ENCODE measurements at regions not wholly inside any gene's neighbourhood (a gene's known extent, or its start where the extent isn't known, plus 50 kb on each side); places are given as distances from the start of the nearest gene placed in this dataset.

DNA sequence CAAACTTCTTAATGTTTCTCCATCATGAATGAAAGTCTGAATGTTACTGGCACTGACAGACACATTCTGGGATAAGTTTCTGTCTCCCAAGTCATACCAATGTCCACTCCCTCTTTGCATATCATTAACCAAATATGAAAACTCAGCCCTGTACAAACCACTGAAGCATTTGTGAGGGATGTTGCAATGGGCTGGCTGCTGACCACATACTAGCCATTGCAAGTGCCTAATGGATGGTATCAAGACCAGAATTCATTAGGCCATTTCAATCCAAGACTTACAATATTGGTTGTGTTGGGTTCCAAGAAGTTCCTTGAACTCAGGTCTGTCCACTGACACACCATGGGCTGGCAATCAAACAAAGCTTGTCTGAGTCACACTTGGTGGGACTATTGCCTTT, 73.8 kb downstream of the CBLN2 start:
- in situ Hi-C loops (cut with MboI; ENCODE audit: low sequenced_read_pairs): no loop called here
- no peak overlapping the region for H3K4me3 ChIP-seq
- H3K36me3 ChIP-seq (replicated peaks): no peaks in the 10 kb centered on the region
- H3K27me3 ChIP-seq (ENCODE audit: low read depth): no peaks in the 10 kb centered on the region
- H3K4me1 ChIP-seq: no peaks in the 10 kb centered on the region
- no peaks in the 10 kb centered on the region for H3K9me3 ChIP-seq
- no peak for DNase-seq (ENCODE audit: low spot score in 2 of 2)

DNA sequence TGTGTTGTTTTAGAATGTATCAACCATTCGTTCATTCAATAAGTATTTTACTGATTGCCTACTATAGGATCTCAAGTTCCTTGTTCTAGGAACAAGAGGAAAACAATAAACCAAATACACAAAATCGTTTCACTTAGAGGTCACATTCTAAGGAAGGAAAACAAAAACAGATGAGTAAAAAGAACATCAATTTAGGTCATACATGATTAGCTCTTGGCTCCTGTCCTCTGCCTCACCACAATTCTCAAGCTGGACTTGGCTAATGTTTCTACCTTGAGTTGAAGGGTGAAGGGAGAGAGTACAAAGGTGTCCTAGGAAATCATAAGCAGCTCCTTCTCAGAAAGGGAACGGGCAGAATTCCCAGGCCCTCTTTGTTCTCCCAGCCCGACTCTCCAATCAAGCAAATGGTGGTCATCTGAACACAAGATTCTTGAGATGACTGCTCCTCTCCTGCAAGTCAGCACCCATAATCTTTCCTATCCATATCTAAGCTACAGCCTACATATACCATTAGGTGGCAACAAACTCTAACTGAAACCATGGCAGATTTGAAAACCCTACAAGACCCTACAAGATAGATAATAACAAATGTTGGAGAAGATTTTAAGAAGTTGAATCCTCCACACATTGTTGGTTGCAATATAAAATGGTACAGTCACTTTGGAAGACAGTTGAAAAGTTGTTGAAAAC, 76.0 kb downstream of the CBLN2 start:
- Histone ChIP-seq H3K9me3 (no peaks in the 10 kb centered on the region), H3K36me3 (replicated peaks) (no peaks in the 10 kb centered on the region), H3K4me1 (no peaks in the 10 kb centered on the region), H3K4me3 (no peak overlapping the region), H3K27me3 (ENCODE audit: low read depth) (no peaks in the 10 kb centered on the region)
- in situ Hi-C loops (cut with MboI; ENCODE audit: low sequenced_read_pairs): no loop called here
- DNase-seq (ENCODE audit: low spot score in 2 of 2): no peak

DNA sequence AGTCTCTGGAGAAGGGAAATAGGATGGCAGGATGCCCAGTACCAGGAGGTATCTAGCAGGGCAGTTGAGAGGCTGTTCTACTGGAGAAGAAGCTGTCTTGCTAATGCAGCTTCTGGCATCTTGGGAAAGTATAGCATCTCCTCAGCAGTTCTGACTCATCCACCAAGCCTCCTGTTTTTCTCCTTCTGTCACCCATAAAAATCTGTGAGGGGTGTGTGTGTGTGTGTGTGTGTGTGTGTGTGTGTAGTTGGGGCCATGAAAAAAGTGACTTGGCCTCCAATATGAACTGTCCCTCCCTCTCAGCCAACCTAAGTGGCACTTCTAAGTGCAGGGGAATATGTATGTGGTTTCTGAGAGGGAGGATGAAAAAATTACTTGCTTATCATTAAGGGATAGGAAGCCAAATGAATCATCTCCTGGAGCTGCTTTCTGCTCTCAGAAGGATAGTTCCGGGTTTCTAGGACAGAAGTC, 83.9 kb downstream of the CBLN2 start:
- no peak for DNase-seq (ENCODE audit: low spot score in 2 of 2)
- no peak overlapping the region for H3K4me3 ChIP-seq
- H3K4me1 ChIP-seq: no peaks in the 10 kb centered on the region
- in situ Hi-C loops (cut with MboI; ENCODE audit: low sequenced_read_pairs): no loop called here
- H3K36me3 ChIP-seq (replicated peaks): no peaks in the 10 kb centered on the region
- H3K27me3 ChIP-seq (ENCODE audit: low read depth): no peaks in the 10 kb centered on the region
- H3K9me3 ChIP-seq: no peaks in the 10 kb centered on the region

DNA sequence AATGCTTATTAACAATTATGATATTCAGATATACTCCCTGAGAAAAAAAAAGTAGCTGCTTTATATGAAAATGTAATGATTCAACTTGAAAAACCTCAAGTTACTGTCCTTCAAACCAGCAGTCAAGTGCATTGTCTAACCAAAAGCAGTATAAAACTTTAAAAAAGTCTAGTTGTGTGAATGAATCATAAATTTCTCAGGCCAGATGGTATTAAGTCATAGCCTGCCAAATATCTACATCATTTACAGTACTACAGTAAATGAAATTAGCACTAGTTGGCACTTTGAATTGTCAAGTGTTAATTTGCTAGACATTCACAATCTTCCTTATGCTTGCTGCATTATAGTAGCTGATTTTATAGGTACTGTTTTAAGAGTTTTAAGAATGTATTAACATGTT, 85.9 kb downstream of the CBLN2 start:
- no peak overlapping the region for H3K4me3 ChIP-seq
- H3K9me3 ChIP-seq: 0 out of 2 replicates have a peak, but pooled peaks cover 2% of the 10 kb centered on the region
- no peaks in the 10 kb centered on the region for H3K4me1 ChIP-seq
- no peaks in the 10 kb centered on the region for H3K27me3 ChIP-seq (ENCODE audit: low read depth)
- no peaks in the 10 kb centered on the region for H3K36me3 ChIP-seq (replicated peaks)
- in situ Hi-C loops (cut with MboI; ENCODE audit: low sequenced_read_pairs): no loop called here
- DNase-seq (ENCODE audit: low spot score in 2 of 2): no peak

DNA sequence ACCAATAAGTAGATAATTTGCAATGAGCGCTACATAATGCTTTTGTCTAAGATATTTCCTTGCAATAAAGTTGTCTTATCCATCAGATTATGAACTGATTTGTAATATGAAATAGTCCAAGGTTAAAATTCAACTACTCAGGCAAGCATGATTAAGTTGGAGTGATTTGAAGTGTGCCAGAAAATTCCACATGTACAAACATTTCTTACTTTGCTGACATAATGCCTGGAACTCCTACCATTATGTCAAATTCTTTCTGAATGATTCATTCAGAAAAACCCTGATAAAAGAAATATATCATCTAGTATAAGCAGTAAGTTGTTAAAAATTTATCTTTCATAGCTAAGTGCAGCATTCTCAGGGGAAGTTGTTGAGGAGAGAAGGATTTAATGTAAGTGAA, 87.3 kb downstream of the CBLN2 start:
- Histone ChIP-seq H3K27me3 (ENCODE audit: low read depth) (no peaks in the 10 kb centered on the region), H3K9me3 (0 out of 2 replicates have a peak, but pooled peaks cover 2% of the 10 kb centered on the region), H3K4me1 (no peaks in the 10 kb centered on the region), H3K4me3 (no peak overlapping the region), H3K36me3 (replicated peaks) (no peaks in the 10 kb centered on the region)
- in situ Hi-C loops (cut with MboI; ENCODE audit: low sequenced_read_pairs): no loop called here
- DNase-seq (ENCODE audit: low spot score in 2 of 2): no peak

DNA sequence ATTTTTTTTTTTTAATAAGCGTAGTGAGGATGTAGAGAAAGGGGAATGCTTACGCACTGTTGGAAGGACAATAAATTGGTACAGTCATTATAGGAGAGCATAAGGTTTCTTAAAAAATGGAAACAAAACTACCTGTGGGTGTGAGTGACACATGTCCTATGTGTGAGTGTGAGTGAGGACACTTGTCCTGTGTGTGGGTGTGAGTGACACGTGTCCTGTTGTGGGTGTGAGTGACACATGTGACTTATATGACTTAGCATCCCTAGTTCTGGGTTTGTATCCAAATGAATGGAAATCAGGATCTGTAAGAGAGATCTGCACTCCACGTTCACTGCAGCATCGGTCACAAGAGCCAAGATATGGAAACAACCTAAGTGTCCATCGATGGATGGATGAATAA, 91.8 kb downstream of the CBLN2 start:
- in situ Hi-C loops (cut with MboI; ENCODE audit: low sequenced_read_pairs): no loop called here
- DNase-seq (ENCODE audit: low spot score in 2 of 2): no peak
- Histone ChIP-seq H3K4me1 (no peaks in the 10 kb centered on the region), H3K9me3 (0 out of 2 replicates have a peak, but pooled peaks cover 4% of the 10 kb centered on the region), H3K36me3 (replicated peaks) (no peaks in the 10 kb centered on the region), H3K27me3 (ENCODE audit: low read depth) (no peaks in the 10 kb centered on the region), H3K4me3 (no peak overlapping the region)

DNA sequence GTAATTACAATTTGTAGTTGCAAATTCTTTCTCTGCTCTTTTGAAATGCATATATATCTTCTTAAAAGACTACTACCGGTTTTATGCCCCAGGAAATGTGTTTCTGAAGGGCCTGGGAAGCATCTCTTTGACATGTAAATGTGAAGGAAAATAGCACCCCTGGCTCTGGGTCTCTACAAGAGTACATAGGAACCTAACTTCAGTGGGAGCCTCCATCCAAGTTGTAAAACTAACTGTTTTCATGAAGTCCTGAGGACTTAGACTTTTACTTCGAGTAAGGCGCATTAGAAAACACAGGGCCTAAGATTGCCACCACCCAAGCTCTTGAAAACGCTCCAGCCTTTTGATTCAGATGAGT, 99.4 kb downstream of the CBLN2 start:
- H3K4me1 ChIP-seq: no peaks in the 10 kb centered on the region
- H3K27me3 ChIP-seq (ENCODE audit: low read depth): no peaks in the 10 kb centered on the region
- H3K4me3 ChIP-seq: no peak overlapping the region
- H3K36me3 ChIP-seq (replicated peaks): no peaks in the 10 kb centered on the region
- DNase-seq (ENCODE audit: low spot score in 2 of 2): no peak
- 0 out of 2 replicates have a peak, but pooled peaks cover 2% of the 10 kb centered on the region for H3K9me3 ChIP-seq
- in situ Hi-C loops (cut with MboI; ENCODE audit: low sequenced_read_pairs): no loop called here

DNA sequence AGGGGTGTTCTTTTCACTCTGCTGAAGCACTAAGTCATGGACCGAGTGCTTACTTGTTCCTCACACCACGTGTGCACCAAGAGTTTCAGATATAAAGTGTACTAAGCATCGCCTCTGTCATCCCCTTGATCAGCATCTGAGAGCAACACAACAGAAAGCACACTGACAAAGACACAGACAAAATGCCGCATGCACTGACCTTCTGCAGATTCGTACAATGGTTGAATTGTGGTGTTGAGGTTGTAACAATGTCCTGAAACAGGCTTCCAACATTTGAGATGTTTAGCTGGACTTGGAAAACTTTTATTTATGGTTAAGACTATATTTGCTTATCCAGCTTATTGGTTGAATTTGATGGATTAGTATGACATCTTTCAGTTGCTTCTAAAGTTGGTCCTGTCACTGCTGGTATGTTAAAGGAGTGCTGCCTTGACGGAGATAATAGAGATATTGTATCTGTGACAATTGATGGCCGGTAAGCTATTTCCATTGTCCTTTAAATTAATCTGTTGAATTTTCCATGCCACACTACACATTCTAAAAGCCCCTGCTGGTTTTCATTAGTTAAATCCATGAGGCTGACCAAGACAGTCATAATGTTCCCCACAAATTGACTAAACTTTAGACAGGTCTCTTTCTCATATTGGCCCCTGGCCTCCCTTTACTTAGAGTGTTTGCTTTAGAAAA, 99.9 kb downstream of the CBLN2 start:
- H3K4me1 ChIP-seq: no peaks in the 10 kb centered on the region
- no peaks in the 10 kb centered on the region for H3K36me3 ChIP-seq (replicated peaks)
- H3K4me3 ChIP-seq: no peak overlapping the region
- DNase-seq (ENCODE audit: low spot score in 2 of 2): no peak
- H3K9me3 ChIP-seq: 0 out of 2 replicates have a peak, but pooled peaks cover 2% of the 10 kb centered on the region
- no peaks in the 10 kb centered on the region for H3K27me3 ChIP-seq (ENCODE audit: low read depth)
- in situ Hi-C loops (cut with MboI; ENCODE audit: low sequenced_read_pairs): no loop called here

DNA sequence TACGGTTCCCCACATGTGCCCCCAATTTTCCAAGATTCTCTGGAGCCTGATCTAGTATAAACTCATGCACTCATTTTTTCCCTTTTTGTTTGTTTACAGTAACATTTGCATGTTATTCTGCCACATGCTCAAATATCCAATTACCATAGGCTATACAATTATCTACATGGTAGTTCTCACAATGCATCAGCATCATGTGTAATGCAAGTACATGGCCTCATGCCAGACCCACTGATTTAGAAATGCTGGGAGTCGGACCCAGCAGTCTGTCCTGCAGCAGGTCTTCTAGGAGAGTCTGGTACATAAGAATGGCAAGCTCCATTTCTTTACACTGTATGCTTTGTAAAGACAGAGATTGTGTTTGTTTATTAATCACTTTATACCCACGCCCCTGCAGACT, 107.7 kb downstream of the CBLN2 start:
- H3K4me1 ChIP-seq: no peaks in the 10 kb centered on the region
- in situ Hi-C loops (cut with MboI; ENCODE audit: low sequenced_read_pairs): no loop called here
- no peak overlapping the region for H3K4me3 ChIP-seq
- no peaks in the 10 kb centered on the region for H3K27me3 ChIP-seq (ENCODE audit: low read depth)
- H3K9me3 ChIP-seq: no peaks in the 10 kb centered on the region
- H3K36me3 ChIP-seq (replicated peaks): no peaks in the 10 kb centered on the region
- DNase-seq (ENCODE audit: low spot score in 2 of 2): no peak

DNA sequence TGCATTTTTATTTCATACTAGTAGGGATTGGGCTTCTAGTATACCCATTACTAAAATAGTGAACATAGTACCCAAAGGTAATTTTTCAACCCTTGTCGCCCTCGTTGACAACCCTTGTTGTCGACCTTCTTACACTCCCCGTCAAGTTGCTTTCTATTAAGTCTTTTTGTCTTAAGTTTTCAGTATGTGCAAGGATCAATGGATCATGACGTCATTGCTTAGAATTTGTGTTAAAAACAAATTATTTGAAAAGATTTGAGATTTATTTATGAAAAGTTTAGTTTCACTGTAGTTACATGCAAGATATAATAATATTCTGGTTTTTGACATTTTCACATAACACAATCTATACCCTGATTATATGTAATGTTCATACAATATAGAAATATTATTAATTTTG, 110.4 kb downstream of the CBLN2 start:
- in situ Hi-C loops (cut with MboI; ENCODE audit: low sequenced_read_pairs): no loop called here
- H3K9me3 ChIP-seq: no peaks in the 10 kb centered on the region
- DNase-seq (ENCODE audit: low spot score in 2 of 2): no peak
- H3K27me3 ChIP-seq (ENCODE audit: low read depth): no peaks in the 10 kb centered on the region
- no peaks in the 10 kb centered on the region for H3K4me1 ChIP-seq
- no peak overlapping the region for H3K4me3 ChIP-seq
- no peaks in the 10 kb centered on the region for H3K36me3 ChIP-seq (replicated peaks)

DNA sequence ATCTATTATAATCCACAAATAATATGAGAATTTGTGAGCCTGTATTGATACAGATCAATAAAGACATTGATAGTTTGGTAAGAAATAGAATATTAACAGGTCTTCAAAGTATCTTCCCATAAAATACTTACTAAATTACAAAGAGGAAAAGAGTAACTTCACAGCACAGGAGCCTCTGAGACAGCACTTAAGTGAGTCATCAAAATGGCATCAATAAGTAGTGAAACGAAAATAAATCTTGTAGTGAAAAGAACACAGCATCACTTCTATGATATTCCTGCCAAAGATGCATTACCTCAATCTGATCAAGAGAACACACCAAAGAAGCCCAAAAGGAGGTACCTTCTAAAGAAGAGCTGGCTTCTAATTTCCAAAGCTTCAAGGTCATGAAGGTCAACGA, 116.4 kb downstream of the CBLN2 start:
- Histone ChIP-seq H3K4me1 (no peaks in the 10 kb centered on the region), H3K9me3 (no peaks in the 10 kb centered on the region), H3K36me3 (replicated peaks) (no peaks in the 10 kb centered on the region), H3K27me3 (ENCODE audit: low read depth) (no peaks in the 10 kb centered on the region), H3K4me3 (no peak overlapping the region)
- no peak for DNase-seq (ENCODE audit: low spot score in 2 of 2)
- in situ Hi-C loops (cut with MboI; ENCODE audit: low sequenced_read_pairs): no loop called here

DNA sequence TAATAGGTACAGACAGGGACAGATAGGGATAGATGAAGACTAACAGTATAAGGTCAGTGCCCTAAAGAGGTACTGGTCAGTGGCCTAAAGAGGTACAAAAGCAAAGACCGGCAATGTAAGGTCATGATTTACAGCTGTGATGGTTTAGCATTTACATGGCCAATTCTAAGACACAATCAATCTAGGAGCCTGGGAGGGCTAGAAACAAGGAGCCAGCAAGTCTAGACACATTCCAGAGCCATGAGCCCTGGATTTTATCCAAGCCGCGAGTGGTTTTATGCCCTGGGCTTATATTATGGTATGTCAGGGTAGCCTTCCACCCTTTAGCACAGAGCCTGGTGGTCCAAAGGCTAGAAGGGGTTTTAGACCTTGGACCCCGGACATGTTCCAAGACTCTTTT, 124.2 kb downstream of the CBLN2 start:
- in situ Hi-C loops (cut with MboI; ENCODE audit: low sequenced_read_pairs): no loop called here
- Histone ChIP-seq H3K36me3 (replicated peaks) (no peaks in the 10 kb centered on the region), H3K9me3 (no peaks in the 10 kb centered on the region), H3K27me3 (ENCODE audit: low read depth) (no peaks in the 10 kb centered on the region), H3K4me1 (no peaks in the 10 kb centered on the region), H3K4me3 (no peak overlapping the region)
- DNase-seq (ENCODE audit: low spot score in 2 of 2): no peak

DNA sequence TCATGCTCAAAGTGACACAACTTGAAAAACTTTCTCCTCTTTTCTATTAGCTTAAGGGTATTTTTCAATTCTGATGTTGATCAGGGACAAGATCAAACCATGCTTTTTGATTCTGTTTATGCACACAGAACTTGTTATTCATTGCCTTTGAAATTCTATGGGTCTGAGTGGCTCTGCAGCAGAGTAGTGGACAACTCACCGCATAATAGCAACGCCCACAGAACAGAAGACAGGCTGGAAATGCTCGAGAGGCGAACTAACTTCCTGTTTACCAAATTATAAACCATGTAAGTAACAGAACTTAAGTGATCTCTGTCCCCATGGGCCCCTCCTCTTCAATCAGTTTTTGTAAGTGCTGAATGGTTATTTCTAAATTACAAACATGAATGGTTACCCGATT, 131.2 kb downstream of the CBLN2 start:
- H3K4me3 ChIP-seq: no peak overlapping the region
- no peaks in the 10 kb centered on the region for H3K27me3 ChIP-seq (ENCODE audit: low read depth)
- H3K36me3 ChIP-seq (replicated peaks): no peaks in the 10 kb centered on the region
- in situ Hi-C loops (cut with MboI; ENCODE audit: low sequenced_read_pairs): no loop called here
- no peaks in the 10 kb centered on the region for H3K4me1 ChIP-seq
- no peaks in the 10 kb centered on the region for H3K9me3 ChIP-seq
- no peak for DNase-seq (ENCODE audit: low spot score in 2 of 2)

DNA sequence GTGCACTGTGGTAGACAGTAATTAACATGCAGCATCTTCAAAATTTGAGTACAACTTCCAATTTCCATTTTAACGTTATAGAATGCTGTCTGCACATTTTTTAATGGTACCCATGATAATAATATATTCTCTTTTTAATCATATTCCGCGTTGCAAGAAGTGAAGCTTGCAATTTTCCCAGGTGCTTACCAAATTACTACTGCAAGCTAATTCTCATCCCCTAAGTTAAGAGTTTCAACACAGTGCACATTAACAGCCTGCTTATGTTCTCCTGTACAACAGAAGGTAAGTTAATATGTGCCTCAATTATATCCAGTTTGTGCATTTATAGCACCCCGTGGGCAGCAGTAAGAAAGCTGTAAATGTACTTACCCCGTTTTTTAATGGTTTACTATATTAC, 132.9 kb downstream of the CBLN2 start:
- in situ Hi-C loops (cut with MboI; ENCODE audit: low sequenced_read_pairs): no loop called here
- no peaks in the 10 kb centered on the region for H3K36me3 ChIP-seq (replicated peaks)
- no peaks in the 10 kb centered on the region for H3K27me3 ChIP-seq (ENCODE audit: low read depth)
- no peaks in the 10 kb centered on the region for H3K9me3 ChIP-seq
- no peaks in the 10 kb centered on the region for H3K4me1 ChIP-seq
- DNase-seq (ENCODE audit: low spot score in 2 of 2): no peak
- H3K4me3 ChIP-seq: no peak overlapping the region
